ENCODE measurements at regions not wholly inside any gene's neighbourhood (a gene's known extent, or its start where the extent isn't known, plus 50 kb on each side); places are given as distances from the start of the nearest gene placed in this dataset.
"Not testable (repeated sequence)": the region's sequence is repeated elsewhere in the genome, so short reads cannot be mapped to it uniquely, and the experiment has no call there.

- in situ Hi-C loops (cut with HindIII; ENCODE audit: low pct_unique_long_range_greater_than_20kb, low sequenced_read_pairs): no loop called here
- no peak for DNase-seq (ENCODE audit: low read depth in 1 of 2, low spot score in 1 of 2)
- no peak for TF ChIP-seq JUND (IDR thresholded peaks at IDR 0.05; ENCODE audit: low read depth)
These were observed 555.9 kb upstream of the VRK2 start for GRCh38 chr2:57490741-57491140.

- no peak for TF ChIP-seq JUND (IDR thresholded peaks at IDR 0.05; ENCODE audit: low read depth)
- DNase-seq (ENCODE audit: low read depth in 1 of 2, low spot score in 1 of 2): no peak
- in situ Hi-C loops (cut with HindIII; ENCODE audit: low pct_unique_long_range_greater_than_20kb, low sequenced_read_pairs): no loop called here
These were observed 555.4 kb upstream of the VRK2 start for GRCh38 chr2:57491213-57491612.

GRCh38 chr2:57493966-57494365, 552.6 kb upstream of the VRK2 start:
- in situ Hi-C loops (cut with HindIII; ENCODE audit: low pct_unique_long_range_greater_than_20kb, low sequenced_read_pairs); DNase-seq (ENCODE audit: low read depth in 1 of 2, low spot score in 1 of 2): not testable (repeated sequence)

- peak in 1 of 2 experiments; percentile 65 for DNase-seq (ENCODE audit: low read depth in 1 of 2, low spot score in 1 of 2)
- no peak for TF ChIP-seq JUND (IDR thresholded peaks at IDR 0.05; ENCODE audit: low read depth)
- in situ Hi-C loops (cut with HindIII; ENCODE audit: low pct_unique_long_range_greater_than_20kb, low sequenced_read_pairs): no loop called here
These were observed 549.0 kb upstream of the VRK2 start for GRCh38 chr2:57497489-57498096.

GRCh38 chr2:57504787-57505186, 541.8 kb upstream of the VRK2 start:
- no peak for DNase-seq (ENCODE audit: low read depth in 1 of 2, low spot score in 1 of 2)
- in situ Hi-C loops (cut with HindIII; ENCODE audit: low pct_unique_long_range_greater_than_20kb, low sequenced_read_pairs): no loop called here
- no peak for TF ChIP-seq JUND (IDR thresholded peaks at IDR 0.05; ENCODE audit: low read depth)

GRCh38 chr2:57509189-57509588, 537.4 kb upstream of the VRK2 start:
- DNase-seq (ENCODE audit: low read depth in 1 of 2, low spot score in 1 of 2): no peak
- no peak for TF ChIP-seq JUND (IDR thresholded peaks at IDR 0.05; ENCODE audit: low read depth)
- in situ Hi-C loops (cut with HindIII; ENCODE audit: low pct_unique_long_range_greater_than_20kb, low sequenced_read_pairs): no loop called here

- TF ChIP-seq JUND (IDR thresholded peaks at IDR 0.05; ENCODE audit: low read depth): no peak
- DNase-seq (ENCODE audit: low read depth in 1 of 2, low spot score in 1 of 2): no peak
- in situ Hi-C loops (cut with HindIII; ENCODE audit: low pct_unique_long_range_greater_than_20kb, low sequenced_read_pairs): no loop called here
These were observed 535.9 kb upstream of the VRK2 start for GRCh38 chr2:57510704-57511103.

- peak in 1 of 2 experiments; percentile 29 for DNase-seq (ENCODE audit: low read depth in 1 of 2, low spot score in 1 of 2)
- TF ChIP-seq JUND (IDR thresholded peaks at IDR 0.05; ENCODE audit: low read depth): no peak
- in situ Hi-C loops (cut with HindIII; ENCODE audit: low pct_unique_long_range_greater_than_20kb, low sequenced_read_pairs): no loop called here
These were observed 531.2 kb upstream of the VRK2 start for GRCh38 chr2:57515366-57515765.

- DNase-seq (ENCODE audit: low read depth in 1 of 2, low spot score in 1 of 2): peak; percentile 5 to 61
- in situ Hi-C loops (cut with HindIII; ENCODE audit: low pct_unique_long_range_greater_than_20kb, low sequenced_read_pairs): no loop called here
- no peak for TF ChIP-seq JUND (IDR thresholded peaks at IDR 0.05; ENCODE audit: low read depth)
These were observed 529.8 kb upstream of the VRK2 start for GRCh38 chr2:57516698-57517340.

GRCh38 chr2:57523304-57523703, 523.3 kb upstream of the VRK2 start:
- no peak for DNase-seq (ENCODE audit: low read depth in 1 of 2, low spot score in 1 of 2)
- TF ChIP-seq JUND (IDR thresholded peaks at IDR 0.05; ENCODE audit: low read depth): no peak
- in situ Hi-C loops (cut with HindIII; ENCODE audit: low pct_unique_long_range_greater_than_20kb, low sequenced_read_pairs): no loop called here

GRCh38 chr2:57527685-57528084, 518.9 kb upstream of the VRK2 start:
- DNase-seq (ENCODE audit: low read depth in 1 of 2, low spot score in 1 of 2): no peak
- in situ Hi-C loops (cut with HindIII; ENCODE audit: low pct_unique_long_range_greater_than_20kb, low sequenced_read_pairs): no loop called here
- no peak for TF ChIP-seq JUND (IDR thresholded peaks at IDR 0.05; ENCODE audit: low read depth)

- no peak for TF ChIP-seq JUND (IDR thresholded peaks at IDR 0.05; ENCODE audit: low read depth)
- in situ Hi-C loops (cut with HindIII; ENCODE audit: low pct_unique_long_range_greater_than_20kb, low sequenced_read_pairs): no loop called here
- no peak for DNase-seq (ENCODE audit: low read depth in 1 of 2, low spot score in 1 of 2)
These were observed 518.1 kb upstream of the VRK2 start for GRCh38 chr2:57528499-57528898.

- in situ Hi-C loops (cut with HindIII; ENCODE audit: low pct_unique_long_range_greater_than_20kb, low sequenced_read_pairs): no loop called here
- DNase-seq (ENCODE audit: low read depth in 1 of 2, low spot score in 1 of 2): no peak
- no peak for TF ChIP-seq JUND (IDR thresholded peaks at IDR 0.05; ENCODE audit: low read depth)
These were observed 512.2 kb upstream of the VRK2 start for GRCh38 chr2:57534358-57534757.

Data from T47D (cell line).